ENCODE measurements at regions not wholly inside any gene's neighbourhood (a gene's known extent, or its start where the extent isn't known, plus 50 kb on each side); places are given as distances from the start of the nearest gene placed in this dataset.

DNA sequence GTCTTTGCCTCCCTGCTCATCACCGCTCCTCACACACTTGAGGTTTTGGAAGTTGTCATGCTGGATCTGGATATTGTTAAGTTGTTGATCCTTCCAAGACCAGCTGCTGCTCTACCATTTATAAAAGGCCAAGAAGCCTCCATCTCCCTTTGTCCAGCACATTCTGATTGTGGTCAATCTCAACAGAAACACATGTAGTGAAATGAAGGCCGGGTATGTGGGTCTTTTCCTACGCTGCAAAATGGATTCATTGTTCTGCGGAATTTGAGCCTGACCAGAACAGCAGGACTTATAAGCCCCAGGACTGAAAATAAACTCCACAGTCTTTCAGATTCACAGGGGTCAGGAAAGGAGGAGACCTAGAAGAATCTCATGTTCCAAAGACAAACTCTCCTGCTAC is 238.4 kb downstream of the CMPK2 start:
- Mint-ChIP-seq H3K27me3 (ENCODE audit: low read depth) (no peaks in the 10 kb centered on the region), H3K4me1 (ENCODE audit: low read depth) (peaks cover 21% of the 10 kb centered on the region), H3K36me3 (ENCODE audit: low read depth) (no peaks in the 10 kb centered on the region), H3K9me3 (ENCODE audit: low read depth) (no peaks in the 10 kb centered on the region), H3K4me3 (ENCODE audit: unreplicated experiment) (no peak overlapping the region), H3K27ac (ENCODE audit: unreplicated experiment) (peak overlapping the region; percentile 43)
- no peak for DNase-seq (ENCODE audit: low spot score)
- TF ChIP-seq, protein P1, sequence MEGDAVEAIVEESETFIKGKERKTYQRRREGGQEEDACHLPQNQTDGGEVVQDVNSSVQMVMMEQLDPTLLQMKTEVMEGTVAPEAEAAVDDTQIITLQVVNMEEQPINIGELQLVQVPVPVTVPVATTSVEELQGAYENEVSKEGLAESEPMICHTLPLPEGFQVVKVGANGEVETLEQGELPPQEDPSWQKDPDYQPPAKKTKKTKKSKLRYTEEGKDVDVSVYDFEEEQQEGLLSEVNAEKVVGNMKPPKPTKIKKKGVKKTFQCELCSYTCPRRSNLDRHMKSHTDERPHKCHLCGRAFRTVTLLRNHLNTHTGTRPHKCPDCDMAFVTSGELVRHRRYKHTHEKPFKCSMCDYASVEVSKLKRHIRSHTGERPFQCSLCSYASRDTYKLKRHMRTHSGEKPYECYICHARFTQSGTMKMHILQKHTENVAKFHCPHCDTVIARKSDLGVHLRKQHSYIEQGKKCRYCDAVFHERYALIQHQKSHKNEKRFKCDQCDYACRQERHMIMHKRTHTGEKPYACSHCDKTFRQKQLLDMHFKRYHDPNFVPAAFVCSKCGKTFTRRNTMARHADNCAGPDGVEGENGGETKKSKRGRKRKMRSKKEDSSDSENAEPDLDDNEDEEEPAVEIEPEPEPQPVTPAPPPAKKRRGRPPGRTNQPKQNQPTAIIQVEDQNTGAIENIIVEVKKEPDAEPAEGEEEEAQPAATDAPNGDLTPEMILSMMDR (IDR thresholded peaks at IDR 0.05), result no peak

DNA sequence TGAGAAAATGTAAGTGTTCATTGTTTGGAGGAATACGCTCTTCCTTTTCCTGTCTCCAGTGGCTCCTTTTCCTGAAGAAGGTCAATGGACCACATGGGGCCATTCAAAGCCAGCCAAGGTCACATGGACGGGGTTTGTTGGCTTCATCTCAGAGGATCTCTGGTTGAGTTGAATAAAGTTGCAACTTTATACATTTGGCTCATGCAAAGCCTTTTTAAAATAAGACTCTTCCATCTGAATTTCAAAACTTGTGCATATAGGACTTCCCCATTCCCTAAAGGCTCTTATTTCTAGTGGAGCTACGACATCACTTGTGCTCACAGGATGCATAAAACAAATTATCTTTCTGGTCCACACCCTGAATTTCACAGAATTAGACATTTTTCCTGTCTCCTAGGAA is 235.5 kb downstream of the CMPK2 start:
- Mint-ChIP-seq H3K4me3 (ENCODE audit: unreplicated experiment) (no peak overlapping the region), H3K27ac (ENCODE audit: unreplicated experiment) (no peak overlapping the region), H3K4me1 (ENCODE audit: low read depth) (peaks cover 21% of the 10 kb centered on the region), H3K36me3 (ENCODE audit: low read depth) (no peaks in the 10 kb centered on the region), H3K27me3 (ENCODE audit: low read depth) (no peaks in the 10 kb centered on the region), H3K9me3 (ENCODE audit: low read depth) (no peaks in the 10 kb centered on the region)
- TF ChIP-seq, protein P1 (IDR thresholded peaks at IDR 0.05), result no peak
- no peak for DNase-seq (ENCODE audit: low spot score)

GRCh38 chr2:6635296-6635695 is 230.4 kb downstream of the CMPK2 start:
- peaks cover 6% of the 10 kb centered on the region for H3K27me3 Mint-ChIP-seq (ENCODE audit: low read depth)
- DNase-seq (ENCODE audit: low spot score), result no peak
- no peak overlapping the region for H3K27ac Mint-ChIP-seq (ENCODE audit: unreplicated experiment)
- no peak overlapping the region for H3K4me3 Mint-ChIP-seq (ENCODE audit: unreplicated experiment)
- TF ChIP-seq, protein P1 (IDR thresholded peaks at IDR 0.05), result no peak
- H3K4me1 Mint-ChIP-seq (ENCODE audit: low read depth), result no peaks in the 10 kb centered on the region
- H3K36me3 Mint-ChIP-seq (ENCODE audit: low read depth), result no peaks in the 10 kb centered on the region
- no peaks in the 10 kb centered on the region for H3K9me3 Mint-ChIP-seq (ENCODE audit: low read depth)

DNA sequence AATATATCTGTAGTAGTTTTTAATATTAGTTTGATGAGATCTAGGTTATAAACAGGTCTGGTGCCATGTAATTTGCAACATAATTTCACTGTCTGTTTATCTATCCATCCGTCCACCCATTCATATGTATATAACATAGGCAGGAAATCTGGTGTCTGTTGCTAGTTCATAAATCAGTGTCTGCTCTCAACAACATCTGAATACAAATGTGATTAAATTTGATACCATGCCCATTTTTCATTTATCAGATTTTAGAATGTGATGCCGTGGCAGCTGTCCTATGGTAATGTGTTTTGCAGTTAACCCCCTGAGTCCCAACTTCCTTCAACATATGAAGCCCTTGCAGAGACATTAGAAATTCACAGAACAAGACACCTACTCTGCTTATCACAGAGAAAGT is 228.4 kb downstream of the CMPK2 start:
- TF ChIP-seq, protein P1 (IDR thresholded peaks at IDR 0.05), result no peak
- DNase-seq (ENCODE audit: low spot score), result no peak
- peaks cover 6% of the 10 kb centered on the region for H3K27me3 Mint-ChIP-seq (ENCODE audit: low read depth)
- H3K36me3 Mint-ChIP-seq (ENCODE audit: low read depth), result no peaks in the 10 kb centered on the region
- no peaks in the 10 kb centered on the region for H3K4me1 Mint-ChIP-seq (ENCODE audit: low read depth)
- H3K9me3 Mint-ChIP-seq (ENCODE audit: low read depth), result no peaks in the 10 kb centered on the region
- H3K27ac Mint-ChIP-seq (ENCODE audit: unreplicated experiment), result no peak overlapping the region
- H3K4me3 Mint-ChIP-seq (ENCODE audit: unreplicated experiment), result no peak overlapping the region

DNA sequence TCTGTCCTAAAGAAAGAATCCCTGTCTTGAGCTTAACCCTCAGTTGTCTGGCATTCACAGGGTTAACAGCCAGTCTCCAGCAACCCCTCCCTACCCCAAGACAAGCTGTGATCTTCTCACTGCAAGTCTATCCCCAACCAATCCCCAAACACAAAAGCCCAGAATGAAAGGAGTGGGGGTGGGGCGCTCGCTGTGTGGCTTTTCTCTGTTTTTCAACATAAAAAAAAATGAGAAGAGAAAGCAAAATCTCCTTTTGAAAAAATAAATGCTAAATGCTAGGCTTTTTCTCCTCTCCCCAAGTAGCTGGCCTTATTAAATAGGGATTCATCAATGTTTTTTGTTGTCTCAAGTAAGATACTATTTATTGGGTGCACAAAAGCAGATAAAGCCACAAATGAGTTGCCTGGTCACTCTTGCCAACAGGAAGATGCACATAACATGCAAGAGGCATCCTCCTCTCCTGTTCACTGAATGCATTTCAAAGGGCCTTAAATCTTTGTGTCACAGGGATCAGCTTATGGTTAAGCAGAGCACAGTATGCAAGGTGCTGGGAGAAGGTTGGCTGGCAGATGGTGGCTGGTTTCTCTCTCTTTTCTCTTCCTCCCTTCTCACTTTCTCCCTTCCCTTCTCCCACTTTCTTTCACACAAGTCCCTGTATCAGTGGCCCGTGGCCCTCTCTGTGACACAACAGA is 225.6 kb downstream of the CMPK2 start:
- H3K4me1 Mint-ChIP-seq (ENCODE audit: low read depth), result no peaks in the 10 kb centered on the region
- H3K36me3 Mint-ChIP-seq (ENCODE audit: low read depth), result no peaks in the 10 kb centered on the region
- no peak overlapping the region for H3K27ac Mint-ChIP-seq (ENCODE audit: unreplicated experiment)
- H3K27me3 Mint-ChIP-seq (ENCODE audit: low read depth), result peaks cover 6% of the 10 kb centered on the region
- TF ChIP-seq, protein P1 (IDR thresholded peaks at IDR 0.05), result no peak
- no peak overlapping the region for H3K4me3 Mint-ChIP-seq (ENCODE audit: unreplicated experiment)
- no peak for DNase-seq (ENCODE audit: low spot score)
- H3K9me3 Mint-ChIP-seq (ENCODE audit: low read depth), result no peaks in the 10 kb centered on the region

Measured in chondrocyte (in vitro differentiated cells).